GM12878 (cell line): ENCODE measurements at regions not wholly inside any gene's neighbourhood (a gene's known extent, or its start where the extent isn't known, plus 50 kb on each side); places are given as distances from the start of the nearest gene placed in this dataset.
A peak's percentile ranks its signal among the peaks of the same experiment; 100 is the strongest.

Source experiments
- ATAC-seq: fragments of 200-7000 bp; cut with Tn5 transposase; 3 replicates; pipeline ENCODE4 v1.9.1; 2020; ENCODE audit warnings: mild to moderate bottlenecking, moderate library complexity
- BruUV-seq: library from RNA; stranded (reverse); fragments of 400-500 nt; replicated peaks from 2 replicates; lab custom pipeline; 2021; lab: Mats Ljungman, UMichigan
- CTCF ChIA-PET: fragments of 300-600 bp; sonication (Branson Sonifier 250); formaldehyde crosslinking; extraction: SDS; loops from one replicate; lab custom pipeline; 2021; ENCODE audit warnings: inconsistent platforms; lab: Yijun Ruan, JAX
- POLR2A ChIA-PET: fragments of 350-600 bp; formaldehyde crosslinking; extraction: SDS; loops from one replicate; lab custom pipeline; 2021; ENCODE audit warnings: inconsistent platforms; lab: Charles Lee
- RAD21 ChIA-PET: fragments of 300-600 bp; sonication (Branson Sonifier 250); formaldehyde crosslinking; loops from one replicate; lab custom pipeline; 2023; ENCODE audit warnings: antibody characterized with exemption; ENCODE audit not compliant: unreplicated experiment; lab: Charles Lee
- SMC1A ChIA-PET: fragments of 300-600 bp; sonication (Branson Sonifier 250); formaldehyde crosslinking; loops from one replicate; lab custom pipeline; 2023; ENCODE audit not compliant: unreplicated experiment, uncharacterized antibody; lab: Charles Lee
- DNase-seq: peaks from one replicate; pipeline ENCODE4 v3.0.0-alpha.2; 2011; ENCODE audit warnings: low read depth, low spot score
- FAIRE-seq: peaks from 3 replicates; lab custom pipeline; 2011; peaks lifted over from hg19 to GRCh38; lab: Jason Lieb, UNC
- H2AFZ ChIP-seq: 2 replicates; pipeline ENCODE4 v1.6.0; 2011; ENCODE audit warnings: low read depth, low read length, control low read depth; ENCODE audit not compliant: control insufficient read depth
- H3K27ac ChIP-seq: 2 replicates; pipeline ENCODE4 v1.5.1; 2011; ENCODE audit warnings: control low read depth; ENCODE audit not compliant: control insufficient read depth, insufficient read depth
- H3K27me3 ChIP-seq, 2 experiments: replicated peaks in 1 of 2; 2 replicates each; pipeline versions ENCODE4 v1.6.0 to v1.6.1; 2011; ENCODE audit warnings: low read length in 1 of 2; ENCODE audit not compliant: control insufficient read depth in 2 of 2, insufficient read depth in 2 of 2
- H3K36me3 ChIP-seq, 2 experiments: 2 replicates each; pipeline ENCODE4 v1.5.1; 2011; ENCODE audit warnings: low read length in 1 of 2; ENCODE audit not compliant: control insufficient read depth in 2 of 2, insufficient read depth in 2 of 2
- H3K4me1 ChIP-seq: 2 replicates; pipeline ENCODE4 v1.6.1; 2011; ENCODE audit warnings: mild to moderate bottlenecking, low read length, moderate library complexity, mixed read lengths; ENCODE audit not compliant: control insufficient read depth, insufficient read depth
- H3K4me2 ChIP-seq: 2 replicates; pipeline ENCODE4 v1.6.0; 2011; ENCODE audit warnings: control low read depth; ENCODE audit not compliant: control insufficient read depth, insufficient read depth
- H3K4me3 ChIP-seq: fragments of 200-600 bp; sonication (generic); 2 replicates; pipeline ENCODE4 v1.5.1; 2016
- H3K79me2 ChIP-seq: 2 replicates; pipeline ENCODE4 v1.6.0; 2011; ENCODE audit warnings: low read length; ENCODE audit not compliant: control insufficient read depth, insufficient read depth
- H3K9ac ChIP-seq: 2 replicates; pipeline ENCODE4 v1.8.0; 2011; ENCODE audit warnings: low read length, control low read depth, mixed read lengths; ENCODE audit not compliant: control insufficient read depth, insufficient read depth
- H3K9me3 ChIP-seq: replicated peaks from 3 replicates; pipeline ENCODE4 v1.5.1; 2011; ENCODE audit warnings: mild to moderate bottlenecking, low read length; ENCODE audit not compliant: control insufficient read depth, insufficient read depth
- H4K20me1 ChIP-seq: 2 replicates; pipeline ENCODE4 v1.6.0; 2011; ENCODE audit not compliant: control insufficient read depth, insufficient read depth
- BRCA1 ChIP-seq: IDR thresholded peaks from 2 replicates; pipeline ENCODE4 v1.6.1; 2011; ENCODE audit warnings: low read depth, low read length, improper control_type of control experiment
- JUND ChIP-seq: IDR thresholded peaks from 2 replicates; pipeline ENCODE4 v1.6.1; 2012; ENCODE audit warnings: low read depth, mild to moderate bottlenecking, low read length, improper control_type of control experiment, moderate library complexity
- KLF5 ChIP-seq: fragments of 450-650 bp; IDR thresholded peaks from 2 replicates; pipeline ENCODE4 v1.6.1; 2014; ENCODE audit warnings: mild to moderate bottlenecking; ENCODE audit not compliant: partially characterized antibody
- LARP7 ChIP-seq: fragments of 450-650 bp; IDR thresholded peaks from 2 replicates; pipeline ENCODE4 v1.6.1; 2017; ENCODE audit warnings: mild to moderate bottlenecking
- NFYB ChIP-seq: IDR thresholded peaks from 2 replicates; pipeline ENCODE4 v1.6.1; 2011; ENCODE audit warnings: low read depth, mild to moderate bottlenecking, low read length, improper control_type of control experiment, moderate library complexity; ENCODE audit not compliant: insufficient read depth
- POU2F2 ChIP-seq: IDR thresholded peaks from 3 replicates; pipeline ENCODE4 v1.6.1; 2011; ENCODE audit warnings: low read depth, mild to moderate bottlenecking, low read length, borderline replicate concordance
- ZBTB11 ChIP-seq: fragments of 450-650 bp; formaldehyde crosslinking; IDR thresholded peaks from 2 replicates; pipeline ENCODE4 v1.5.0; 2022; ENCODE audit warnings: mild to moderate bottlenecking, missing genetic modification characterization
- ZNF687 ChIP-seq: fragments of 450-650 bp; IDR thresholded peaks from 2 replicates; pipeline ENCODE4 v1.6.1; 2017; ENCODE audit warnings: mild to moderate bottlenecking, moderate library complexity
- WGBS: methylation state at CpG from one replicate; pipeline ENCODE4 v1.1.6; 2016; ENCODE audit warnings: low lambda C conversion rate; ENCODE audit not compliant: insufficient replicate concordance, insufficient coverage; ENCODE audit errors: missing lambda C conversion rate; 5-methylcytosine and 5-hydroxymethylcytosine counted together
- in situ Hi-C: fragments of 300-500 bp; cut with MboI; formaldehyde crosslinking; loops from 9 replicates; pipeline ENCODE4 v1.14.3; 2018; ENCODE audit warnings: mixed read lengths
- intact Hi-C: fragments of 100-400 bp; cut with micrococcal nuclease; formaldehyde crosslinking; loops from one replicate; pipeline ENCODE4 v1.14.2; 2022; ENCODE audit not compliant: unreplicated experiment

- Histone ChIP-seq H4K20me1 (no peaks in the 10 kb centered on the region), H2AFZ (no peak overlapping the region), H3K9me3 (no peaks in the 10 kb centered on the region), H3K4me2 (no peak overlapping the region), H3K36me3 (no peaks in the 10 kb centered on the region), H3K4me1 (no peaks in the 10 kb centered on the region), H3K4me3 (no peak overlapping the region), H3K27me3 (no peaks in the 10 kb centered on the region; a peak in 1 of 4 replicates), H3K79me2 (no peaks in the 10 kb centered on the region), H3K27ac (no peak overlapping the region)
- RAD21 ChIA-PET: no interaction called here
- WGBS: 42% methylated on average over 4 of the region's 4 CpGs
- intact Hi-C loops (no loop called here), in situ Hi-C loops (no loop called here)
- SMC1A ChIA-PET: no interaction called here
- FAIRE-seq: no peak
- no TSS peak for BruUV-seq
- no peak for ATAC-seq
- POLR2A ChIA-PET: no interaction called here
- DNase-seq: no peak
- CTCF ChIA-PET: no interaction called here
- no peak for TF ChIP-seq LARP7
- no peak for TF ChIP-seq ZNF687
- no peak for TF ChIP-seq BRCA1
- peak; percentile 67 for TF ChIP-seq NFYB
- no peak for TF ChIP-seq ZBTB11 (CRISPR knock-in tag)
- no peak for TF ChIP-seq JUND
- TF ChIP-seq POU2F2: no peak
- TF ChIP-seq KLF5: no peak
- TF ChIP-seq, all 136 proteins: peak for 1
- H3K9ac ChIP-seq: no peak overlapping the region
Measured at GRCh38 chr2:204234879-204235278, 298.3 kb downstream of the ICOS start.
